ENCODE measurements at regions not wholly inside any gene's neighbourhood (a gene's known extent, or its start where the extent isn't known, plus 50 kb on each side); places are given as distances from the start of the nearest gene placed in this dataset.
A peak's percentile ranks its signal among the peaks of the same experiment; 100 is the strongest.

- ChIA-PET CTCF (no interaction called here), POLR2A (no interaction called here)
- no peak overlapping the region for H3K27ac Mint-ChIP-seq
- no peak for ATAC-seq
- H3K9me3 Mint-ChIP-seq, result peaks cover 5% of the 10 kb centered on the region; the same call in 1 of the 2 replicates
- H3K36me3 Mint-ChIP-seq, result no peaks in the 10 kb centered on the region
- TF ChIP-seq, protein P1, sequence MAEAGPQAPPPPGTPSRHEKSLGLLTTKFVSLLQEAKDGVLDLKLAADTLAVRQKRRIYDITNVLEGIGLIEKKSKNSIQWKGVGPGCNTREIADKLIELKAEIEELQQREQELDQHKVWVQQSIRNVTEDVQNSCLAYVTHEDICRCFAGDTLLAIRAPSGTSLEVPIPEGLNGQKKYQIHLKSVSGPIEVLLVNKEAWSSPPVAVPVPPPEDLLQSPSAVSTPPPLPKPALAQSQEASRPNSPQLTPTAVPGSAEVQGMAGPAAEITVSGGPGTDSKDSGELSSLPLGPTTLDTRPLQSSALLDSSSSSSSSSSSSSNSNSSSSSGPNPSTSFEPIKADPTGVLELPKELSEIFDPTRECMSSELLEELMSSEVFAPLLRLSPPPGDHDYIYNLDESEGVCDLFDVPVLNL (CRISPR knock-in tag; IDR thresholded peaks at IDR 0.05; ENCODE audit: borderline replicate concordance, low read depth), result 0 out of 2 replicates have a peak, but pooled peaks have one; percentile 28
- no peak for TF ChIP-seq AR (CRISPR knock-in tag; IDR thresholded peaks at IDR 0.05)
- DNase-seq (ENCODE audit: low spot score), result no peak
- peaks cover 2% of the 10 kb centered on the region; the same call in 1 of the 2 replicates for H3K27me3 Mint-ChIP-seq (ENCODE audit: low read depth)
- H3K4me3 Mint-ChIP-seq, result no peak overlapping the region
- H3K4me1 Mint-ChIP-seq, result peaks cover 12% of the 10 kb centered on the region
These were observed 74.5 kb downstream of the RBFOX3 start for GRCh38 chr17:79536212-79536840.

DNA sequence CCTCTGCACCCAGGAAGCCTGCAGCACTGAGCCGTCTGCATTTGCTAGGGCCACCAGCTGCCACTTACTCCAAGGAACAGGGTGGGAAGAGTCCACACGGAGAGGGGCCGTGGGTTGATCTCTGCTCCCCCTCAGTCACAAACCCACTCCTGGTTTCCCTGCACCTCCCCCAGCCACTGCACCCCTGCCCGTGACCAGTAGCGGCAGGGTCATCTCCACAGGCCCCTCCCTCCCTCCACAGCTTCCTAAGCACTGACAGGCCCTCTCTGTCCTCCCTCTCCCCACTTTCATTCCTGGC is 75.2 kb downstream of the RBFOX3 start:
- Mint-ChIP-seq H3K4me1 (peaks cover 12% of the 10 kb centered on the region), H3K9me3 (peaks cover 5% of the 10 kb centered on the region; the same call in 1 of the 2 replicates), H3K27ac (no peak overlapping the region), H3K36me3 (no peaks in the 10 kb centered on the region), H3K27me3 (ENCODE audit: low read depth) (peaks cover 2% of the 10 kb centered on the region; the same call in 1 of the 2 replicates), H3K4me3 (no peak overlapping the region)
- no peak for DNase-seq (ENCODE audit: low spot score)
- ATAC-seq, result no peak
- ChIA-PET CTCF (interaction anchor here (1.0 kb wide), 1 partner anchor 135 kb away, joined by 3 read pairs; no protein-coding TSS in a partner anchor), POLR2A (no interaction called here)
- TF ChIP-seq, protein P2, sequence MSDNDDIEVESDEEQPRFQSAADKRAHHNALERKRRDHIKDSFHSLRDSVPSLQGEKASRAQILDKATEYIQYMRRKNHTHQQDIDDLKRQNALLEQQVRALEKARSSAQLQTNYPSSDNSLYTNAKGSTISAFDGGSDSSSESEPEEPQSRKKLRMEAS (CRISPR knock-in tag; IDR thresholded peaks at IDR 0.05), result no peak
- no peak for TF ChIP-seq ZNF671 (CRISPR knock-in tag; IDR thresholded peaks at IDR 0.05)
- TF ChIP-seq OVOL2 (CRISPR knock-in tag; IDR thresholded peaks at IDR 0.05; ENCODE audit: borderline replicate concordance), result no peak
- TF ChIP-seq ATF1 (CRISPR knock-in tag; IDR thresholded peaks at IDR 0.05), result no peak

- TF ChIP-seq FOXP4 (CRISPR knock-in tag; IDR thresholded peaks at IDR 0.05) (no peak), USF2 (CRISPR knock-in tag; IDR thresholded peaks at IDR 0.05) (peak; percentile 46)
- Mint-ChIP-seq H3K4me3 (no peak overlapping the region), H3K9me3 (peaks cover 5% of the 10 kb centered on the region; the same call in 1 of the 2 replicates), H3K27ac (no peak overlapping the region), H3K36me3 (no peaks in the 10 kb centered on the region), H3K27me3 (ENCODE audit: low read depth) (peaks cover 2% of the 10 kb centered on the region; the same call in 1 of the 2 replicates), H3K4me1 (peaks cover 15% of the 10 kb centered on the region)
- ChIA-PET POLR2A (no interaction called here), CTCF (interaction anchor here (1.0 kb wide), 1 partner anchor 134 kb away, joined by 3 read pairs; no protein-coding TSS in a partner anchor)
- ATAC-seq, result no peak
- DNase-seq (ENCODE audit: low spot score), result no peak
These were observed 75.8 kb downstream of the RBFOX3 start for GRCh38 chr17:79534851-79535727.

GRCh38 chr17:79534111-79534510 is 76.7 kb downstream of the RBFOX3 start:
- H3K27ac Mint-ChIP-seq, result no peak overlapping the region
- no peak for TF ChIP-seq ZNF263 (CRISPR knock-in tag; IDR thresholded peaks at IDR 0.05; ENCODE audit: low read depth)
- no peak for TF ChIP-seq JAZF1 (CRISPR knock-in tag; IDR thresholded peaks at IDR 0.05)
- no peak for TF ChIP-seq E2F1 (CRISPR knock-in tag; IDR thresholded peaks at IDR 0.05)
- TF ChIP-seq ZNF281 (CRISPR knock-in tag; IDR thresholded peaks at IDR 0.05), result no peak
- H3K4me1 Mint-ChIP-seq, result peaks cover 23% of the 10 kb centered on the region
- ChIA-PET POLR2A (no interaction called here), CTCF (no interaction called here)
- H3K27me3 Mint-ChIP-seq (ENCODE audit: low read depth), result peaks cover 2% of the 10 kb centered on the region; the same call in 1 of the 2 replicates
- H3K36me3 Mint-ChIP-seq, result no peaks in the 10 kb centered on the region
- H3K9me3 Mint-ChIP-seq, result peaks cover 5% of the 10 kb centered on the region; the same call in 1 of the 2 replicates
- ATAC-seq (no peak), DNase-seq (ENCODE audit: low spot score) (no peak)
- H3K4me3 Mint-ChIP-seq, result no peak overlapping the region

All from WTC11 (cell line).